H54 (cell line): ENCODE measurements at regions not wholly inside any gene's neighbourhood (a gene's known extent, or its start where the extent isn't known, plus 50 kb on each side); places are given as distances from the start of the nearest gene placed in this dataset.

Experiments used
- DNase-seq: peaks from one replicate; pipeline ENCODE4 v3.0.0; 2011; ENCODE audit warnings: low spot score, mixed read lengths; ENCODE audit not compliant: insufficient read length
- FAIRE-seq: peaks from 3 replicates; lab custom pipeline; 2011; peaks lifted over from hg19 to GRCh38; lab: Jason Lieb, UNC
- POLR2A ChIP-seq: IDR thresholded peaks from 2 replicates; pipeline ENCODE4 v1.6.1; 2011; ENCODE audit warnings: low read depth, mild to moderate bottlenecking, low read length

DNA sequence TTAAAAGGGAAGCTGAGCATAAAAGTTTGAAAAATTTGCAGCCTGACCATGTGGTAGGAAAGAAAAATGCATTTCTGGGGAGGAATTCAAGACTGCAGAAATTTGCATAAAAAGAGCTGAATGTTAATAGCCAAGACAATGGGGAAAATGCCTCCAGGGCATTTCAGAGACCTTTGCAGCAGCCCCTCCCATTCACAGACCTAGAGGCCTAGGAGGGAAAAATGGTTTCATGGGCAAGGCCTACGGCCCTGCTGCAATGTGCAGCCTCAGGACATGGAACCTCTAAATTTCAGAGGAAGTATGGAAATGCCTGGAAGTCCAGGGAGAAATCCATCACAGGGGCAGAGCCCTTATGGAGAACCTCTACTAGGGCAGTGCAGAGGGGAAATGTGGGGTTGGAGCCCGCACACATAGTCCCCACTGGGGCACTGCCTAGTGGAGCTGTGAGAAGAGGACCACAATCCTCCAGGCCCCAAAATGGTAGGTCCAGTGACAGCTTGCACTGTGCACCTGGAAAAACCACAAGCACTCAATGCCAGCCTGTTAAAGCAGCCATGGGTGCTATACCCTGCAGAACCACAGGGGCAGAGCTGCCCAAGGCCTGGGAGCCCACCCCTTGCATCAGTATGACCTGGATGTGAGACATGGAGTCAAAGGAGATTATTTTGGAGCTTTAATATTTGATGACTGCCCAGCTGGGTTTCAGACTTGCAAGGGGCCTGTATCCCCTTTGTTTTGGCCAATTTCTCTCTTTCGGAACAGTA is 243.8 kb downstream of the DNAJB9 start:
- no peak for DNase-seq
- no peak for FAIRE-seq

DNA sequence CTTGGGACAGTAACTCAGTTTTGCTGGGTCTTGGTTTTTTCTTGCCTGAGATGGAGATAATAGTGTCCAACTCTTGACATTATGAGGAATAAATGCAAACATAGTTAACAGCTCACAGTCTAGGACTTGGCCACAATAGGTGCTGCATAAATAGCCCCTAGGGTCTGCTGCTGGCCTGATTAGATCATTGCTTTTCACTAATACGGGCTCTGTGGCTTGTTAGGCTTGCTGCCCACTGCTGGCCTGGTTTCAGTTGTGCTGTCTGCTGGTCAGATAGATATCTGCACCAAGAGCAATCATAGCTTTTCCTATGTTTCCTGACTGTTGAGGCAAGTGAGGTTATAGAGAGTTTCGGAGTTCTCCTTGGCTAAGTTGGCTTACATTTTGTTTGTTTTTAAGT is 246.1 kb downstream of the DNAJB9 start:
- no peak for FAIRE-seq
- TF ChIP-seq POLR2A: no peak
- no peak for DNase-seq

More for the DNA sequence above, 243.8 kb downstream of the DNAJB9 start:
- no peak for TF ChIP-seq POLR2A

DNA sequence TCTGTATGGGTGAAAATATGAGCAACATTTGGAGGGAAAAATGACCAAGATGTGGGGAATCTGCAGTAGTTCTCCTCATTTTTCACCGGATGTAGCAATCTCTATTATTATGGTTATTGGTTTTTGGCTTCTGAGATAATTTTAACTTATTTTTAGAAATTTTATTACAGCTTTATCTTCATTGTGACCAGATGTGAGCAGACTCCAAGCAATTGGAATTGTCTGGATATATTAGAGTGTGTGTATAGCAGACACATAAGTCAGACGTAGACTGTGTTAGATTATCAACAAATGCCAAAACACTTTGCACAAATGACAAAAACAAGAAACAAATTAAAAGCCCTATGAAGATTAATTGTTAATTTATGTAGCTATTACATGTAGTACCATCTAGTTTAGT is 249.1 kb downstream of the DNAJB9 start:
- DNase-seq: no peak
- no peak for FAIRE-seq
- TF ChIP-seq POLR2A: no peak

DNA sequence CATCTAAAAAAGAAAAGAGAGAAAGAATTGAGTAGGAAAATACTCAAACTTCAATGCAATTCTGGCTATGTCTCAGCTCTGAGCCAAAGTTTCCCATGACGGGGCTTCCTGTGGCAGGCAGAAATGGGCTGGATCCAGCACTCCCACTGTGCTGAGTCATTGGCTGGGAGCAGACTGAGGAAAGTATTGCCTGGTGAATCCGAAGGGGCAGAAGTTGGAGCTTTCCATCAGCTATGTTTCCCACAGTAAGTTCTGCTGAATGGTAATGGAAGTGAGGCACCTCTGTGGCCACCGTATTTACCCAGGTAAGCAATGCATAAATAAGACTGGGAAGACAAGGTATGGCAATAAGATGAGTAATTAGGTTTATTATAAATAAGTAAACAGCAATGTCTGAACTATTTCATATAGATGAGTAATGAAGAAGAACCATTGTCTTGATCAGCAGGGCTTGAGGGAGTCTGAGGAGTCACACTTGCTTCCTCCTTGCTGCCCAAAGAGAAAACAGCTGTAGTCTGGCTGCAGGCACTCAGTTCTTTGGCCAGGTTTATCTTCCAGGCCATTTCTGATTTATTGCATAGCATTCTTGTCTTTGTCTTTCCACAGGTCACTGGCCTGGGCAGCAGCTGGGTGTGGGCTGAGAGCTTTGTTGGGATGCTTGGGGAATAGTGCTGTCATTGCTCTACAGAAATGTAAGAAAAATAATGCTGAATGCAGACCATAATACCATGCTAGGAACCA is 255.3 kb downstream of the DNAJB9 start:
- peak; percentile 19 for DNase-seq
- FAIRE-seq: peak; percentile 97
- TF ChIP-seq POLR2A: no peak

DNA sequence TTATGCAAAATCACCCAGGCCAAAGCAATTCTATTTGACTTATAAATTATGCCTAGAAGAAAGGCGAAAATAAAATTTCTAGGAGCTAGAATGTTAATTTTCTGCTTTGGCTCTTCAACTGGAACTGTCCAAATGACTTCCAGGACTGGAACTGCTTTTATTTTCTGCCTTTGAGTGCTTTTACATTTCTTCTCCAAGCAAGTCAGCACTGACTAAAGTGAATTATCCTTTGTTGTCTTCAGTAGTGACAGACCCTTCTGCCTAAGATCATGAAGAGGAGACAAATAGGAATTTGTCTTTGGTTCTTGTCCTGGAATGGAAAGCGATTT is 255.9 kb downstream of the DNAJB9 start:
- TF ChIP-seq POLR2A: no peak
- DNase-seq (no peak), FAIRE-seq (no peak)

DNA sequence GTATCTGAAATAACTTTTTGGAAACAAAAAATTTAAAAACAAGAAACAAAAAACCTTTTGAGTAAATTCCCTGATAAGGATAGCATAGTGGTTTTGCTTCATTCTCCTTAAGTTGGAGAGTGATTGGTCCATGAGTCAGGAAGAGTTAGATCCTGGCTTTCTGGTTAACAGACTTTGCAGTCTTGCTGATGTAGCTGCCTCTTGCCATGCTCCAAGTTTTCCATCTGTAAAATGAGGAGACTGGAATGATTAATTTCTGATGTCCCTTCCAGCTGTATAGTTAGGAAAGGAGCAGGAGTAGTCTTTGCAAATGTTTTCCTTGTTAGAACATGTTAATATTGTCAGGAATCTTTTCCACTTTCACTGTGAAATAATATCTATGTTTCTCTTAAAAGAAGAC is 266.6 kb downstream of the DNAJB9 start:
- no peak for FAIRE-seq
- DNase-seq: no peak
- no peak for TF ChIP-seq POLR2A

DNA sequence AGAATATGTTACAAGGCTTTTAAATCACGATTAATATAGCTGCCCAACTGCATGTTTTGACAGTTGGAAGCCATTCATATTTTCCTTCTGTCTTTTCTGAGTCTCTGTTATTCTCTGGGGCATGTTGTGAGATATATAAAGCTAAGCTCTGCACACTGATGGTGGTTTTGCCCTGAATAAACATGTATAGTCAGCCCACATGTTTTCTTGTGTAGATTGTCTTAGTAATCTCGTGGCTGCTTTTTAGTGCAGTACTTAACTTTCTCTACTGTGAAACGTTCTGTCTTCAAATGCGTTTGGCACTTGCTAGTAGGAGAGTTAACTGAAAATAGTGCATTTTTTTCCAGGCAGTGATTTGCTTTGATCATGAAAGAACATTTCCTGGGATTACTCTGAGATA is 268.5 kb downstream of the DNAJB9 start:
- FAIRE-seq (no peak), DNase-seq (no peak)
- TF ChIP-seq POLR2A: no peak

DNA sequence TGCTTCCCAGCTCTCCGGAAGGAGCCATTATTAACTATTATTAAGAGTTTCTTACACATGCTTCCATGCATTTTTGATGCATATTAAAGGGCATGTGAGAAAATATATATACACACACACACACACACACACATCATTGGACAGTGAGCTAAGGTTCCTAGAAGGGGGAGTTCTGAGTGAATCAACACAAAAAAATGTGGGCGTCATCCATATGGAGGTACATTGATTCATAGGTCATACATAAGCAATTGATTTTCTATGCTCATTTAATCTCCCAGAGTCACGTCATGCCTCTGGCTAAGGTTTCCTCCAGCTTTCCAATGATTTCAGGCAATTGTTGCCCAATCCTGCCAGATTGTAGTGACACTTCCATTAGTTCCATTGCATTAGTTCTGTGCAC is 269.4 kb downstream of the DNAJB9 start:
- TF ChIP-seq POLR2A: no peak
- DNase-seq (no peak), FAIRE-seq (no peak)

DNA sequence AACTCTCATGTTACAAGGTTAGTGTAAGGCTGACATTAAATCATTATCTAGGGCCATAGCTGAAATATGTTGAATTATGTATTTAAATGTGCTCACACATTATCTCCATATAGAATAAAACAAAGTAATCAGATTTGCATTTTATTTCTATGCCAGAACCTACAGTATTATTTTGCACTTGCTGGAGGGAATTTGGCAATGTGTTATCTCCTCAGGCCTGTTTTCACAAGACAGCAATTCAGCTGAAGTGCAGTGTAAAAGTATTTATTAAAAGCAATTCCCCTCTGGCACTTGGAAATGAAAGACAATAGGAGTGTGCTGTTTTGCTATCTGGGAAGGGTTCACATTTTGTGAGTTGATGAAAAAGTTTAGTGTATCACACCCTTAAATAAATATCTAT is 276.3 kb downstream of the DNAJB9 start:
- no peak for FAIRE-seq
- no peak for DNase-seq
- TF ChIP-seq POLR2A: no peak

DNA sequence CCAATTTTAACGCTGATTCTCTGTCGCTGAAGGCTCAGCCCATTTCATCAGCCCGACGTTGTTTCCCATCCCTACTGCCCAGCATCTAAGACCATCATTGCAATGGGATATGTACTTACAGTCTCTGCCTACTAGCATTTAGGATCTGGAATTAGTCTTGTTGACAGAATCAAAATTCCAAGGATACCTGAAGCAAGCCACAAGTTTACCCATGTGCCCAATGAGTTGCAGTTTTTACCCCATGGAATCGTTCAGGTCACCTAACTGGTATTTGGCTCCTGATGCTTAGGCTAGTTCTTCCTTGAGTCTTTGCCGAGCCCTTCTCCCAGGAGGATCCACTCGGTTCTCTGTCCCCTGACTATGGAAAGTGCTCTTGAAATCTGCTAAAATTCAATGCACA is 276.8 kb downstream of the DNAJB9 start:
- no peak for TF ChIP-seq POLR2A
- no peak for FAIRE-seq
- DNase-seq: no peak

DNA sequence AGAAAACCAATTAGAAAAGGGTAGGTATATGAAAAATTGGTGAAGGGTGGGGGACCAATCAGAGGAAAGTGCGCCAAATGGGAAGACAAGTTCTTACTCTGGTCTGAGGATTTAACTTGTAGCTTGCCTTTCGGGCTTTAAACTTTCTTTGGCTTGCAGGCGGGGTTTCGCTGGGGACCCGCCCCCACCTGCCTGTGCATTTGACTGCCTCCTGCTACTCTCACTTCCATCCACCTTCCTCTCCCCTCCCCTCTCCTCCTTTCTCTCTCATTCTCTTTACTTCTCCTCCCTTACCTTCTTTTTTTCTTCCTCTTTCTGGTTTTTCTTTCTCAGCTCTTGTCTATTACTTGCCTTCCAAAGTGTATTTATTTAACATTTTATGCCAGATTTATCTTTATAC is 278.8 kb downstream of the DNAJB9 start:
- DNase-seq (no peak), FAIRE-seq (no peak)
- TF ChIP-seq POLR2A: no peak

DNA sequence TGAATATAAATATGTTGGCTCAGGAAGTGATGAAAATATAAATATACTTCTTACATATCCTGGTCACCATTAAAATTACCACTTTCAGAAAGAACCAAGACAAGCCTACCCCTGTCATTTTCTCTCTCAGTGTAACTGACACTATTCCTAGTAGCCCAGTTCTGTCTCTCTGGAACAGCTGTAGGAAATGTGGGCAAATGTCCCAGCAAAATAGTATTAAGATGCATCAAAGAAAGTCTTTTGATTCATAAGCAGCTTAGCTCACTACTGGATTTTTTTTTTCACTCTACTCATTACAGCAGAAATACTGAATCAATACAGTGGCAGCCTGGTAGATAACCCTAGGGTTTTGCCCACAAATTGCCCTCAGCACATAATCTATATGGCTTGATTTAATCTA is 290.9 kb downstream of the DNAJB9 start:
- FAIRE-seq (no peak), DNase-seq (no peak)
- no peak for TF ChIP-seq POLR2A

DNA sequence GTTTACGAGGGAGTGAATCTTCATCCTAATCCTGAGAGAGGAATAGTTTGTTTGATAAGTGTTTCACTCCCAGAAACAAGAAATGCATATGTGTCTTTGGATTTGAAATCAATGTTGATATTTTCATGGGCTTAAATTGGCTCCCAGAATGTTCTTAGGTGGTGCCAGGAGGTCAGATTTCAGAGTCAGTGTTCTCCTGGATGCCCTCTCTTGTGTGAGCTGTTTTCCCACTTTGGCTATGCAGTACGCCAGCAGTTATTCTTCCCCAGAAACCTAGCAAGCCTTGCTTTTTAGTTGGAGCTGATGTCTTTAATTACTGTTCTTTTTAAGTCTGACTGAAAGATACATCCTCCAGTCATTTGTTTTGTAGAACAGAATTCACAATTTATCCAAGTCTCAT is 291.4 kb downstream of the DNAJB9 start:
- FAIRE-seq (no peak), DNase-seq (no peak)
- TF ChIP-seq POLR2A: no peak

DNA sequence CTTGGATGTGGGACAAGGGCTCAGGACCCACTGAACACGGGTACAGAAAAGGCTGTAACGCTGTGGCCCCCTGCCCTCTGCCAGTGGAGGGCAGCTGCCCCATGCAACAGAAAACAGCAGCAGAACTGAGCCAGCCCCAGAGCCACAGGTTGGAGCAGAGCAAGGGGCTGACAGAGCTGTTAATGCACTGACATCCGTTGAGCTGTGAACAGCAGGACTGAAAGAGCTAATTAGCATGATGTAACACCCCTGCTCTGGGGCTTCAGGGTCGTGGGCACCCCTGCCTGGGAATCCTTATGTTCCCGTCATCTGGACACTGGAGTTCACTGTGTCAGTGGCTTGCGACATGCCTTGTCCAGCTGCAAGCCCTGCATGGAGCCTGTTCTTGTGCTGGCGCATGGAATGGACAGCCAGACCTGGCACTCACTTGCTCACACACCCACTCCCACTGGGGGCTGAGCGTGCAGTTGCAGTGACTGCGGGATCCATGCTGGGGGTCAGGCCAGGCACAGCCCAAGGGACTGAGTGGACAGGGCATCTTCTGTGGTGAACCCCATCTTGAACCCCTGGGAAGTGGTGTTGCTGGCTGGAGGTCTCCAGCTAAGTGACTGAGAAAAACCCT is 293.7 kb downstream of the DNAJB9 start:
- TF ChIP-seq POLR2A: no peak
- FAIRE-seq (no peak), DNase-seq (no peak)
